T-cell (primary cell): ENCODE measurements at regions not wholly inside any gene's neighbourhood (a gene's known extent, or its start where the extent isn't known, plus 50 kb on each side); places are given as distances from the start of the nearest gene placed in this dataset.
"Not testable (repeated sequence)": the region's sequence is repeated elsewhere in the genome, so short reads cannot be mapped to it uniquely, and the experiment has no call there.

Experiments
- ATAC-seq, 4 experiments: fragments of 200-7000 bp in 3 of 4; fragments of 150-1000 bp in 1 of 4; cut with Tn5 transposase; replicated peaks in 1 of 4; 1 replicate in 3 of 4; 2 replicates in 1 of 4; pipeline ENCODE4 v1.10.0; 2021; ENCODE audit warnings: moderate library complexity in 3 of 4, mild to moderate bottlenecking in 2 of 4, moderate number of reproducible peaks in 1 of 4
- CTCF ChIA-PET, 2 donors: fragments of 300-600 bp; sonication (Branson Sonifier 250); formaldehyde crosslinking; loops; one replicate each; lab custom pipeline; 2022; ENCODE audit warnings: antibody characterized with exemption in 2 of 2; lab: Charles Lee
- POLR2A ChIA-PET, 2 donors: fragments of 300-600 bp; sonication (Branson Sonifier 250); formaldehyde crosslinking; loops; one replicate each; lab custom pipeline; 2022; ENCODE audit warnings: antibody characterized with exemption in 2 of 2; lab: Charles Lee
- DNase-seq, 35 experiments: peaks; one replicate each; pipeline versions ENCODE4 v3.0.0 to v3.0.0-alpha.2; 2013 to 2023
- H3K27ac ChIP-seq: one replicate; pipeline ENCODE4 v1.5.1; 2013; ENCODE audit warnings: low read length
- H3K27me3 ChIP-seq, 2 experiments: replicated peaks in 1 of 2; 1 replicate in 1 of 2; 2 replicates in 1 of 2; pipeline versions ENCODE4 v1.6.1 to v1.7.0; 2013; ENCODE audit warnings: low read length in 1 of 2, mixed read lengths in 1 of 2; ENCODE audit not compliant: control insufficient read depth in 2 of 2, insufficient read depth in 2 of 2; ENCODE audit errors: extremely low read depth in 1 of 2
- H3K36me3 ChIP-seq, 2 donors: 1 replicate in 1 of 2; 2 replicates in 1 of 2; pipeline versions ENCODE4 v1.6.1 to v1.7.0; 2013; ENCODE audit warnings: low read length in 1 of 2; ENCODE audit not compliant: control insufficient read depth in 2 of 2, insufficient read depth in 1 of 2; ENCODE audit errors: extremely low read depth in 1 of 2
- H3K4me1 ChIP-seq, 2 experiments: 1 replicate in 1 of 2; 2 replicates in 1 of 2; pipeline versions ENCODE4 v1.6.1 to v1.7.0; 2013; ENCODE audit warnings: low read length in 2 of 2, mixed read lengths in 1 of 2; ENCODE audit not compliant: insufficient read depth in 2 of 2, control insufficient read depth in 1 of 2; ENCODE audit errors: extremely low read depth in 1 of 2
- H3K4me3 ChIP-seq, 2 donors: 1 replicate in 1 of 2; 2 replicates in 1 of 2; pipeline versions ENCODE4 v1.5.1 to v1.7.0; 2013; ENCODE audit warnings: mild to moderate bottlenecking in 2 of 2, low read length in 1 of 2, moderate library complexity in 1 of 2; ENCODE audit not compliant: control insufficient read depth in 1 of 2; ENCODE audit errors: extremely low read depth in 1 of 2
- H3K9me3 ChIP-seq: 2 replicates; pipeline ENCODE4 v1.7.0; 2013
- H3K27ac Mint-ChIP-seq, 2 donors: one replicate each; pipeline ENCODE4 v1.8.0; 2020 to 2021; ENCODE audit warnings: mild to moderate bottlenecking in 2 of 2, mixed read lengths in 2 of 2
- H3K27me3 Mint-ChIP-seq, 2 donors: one replicate each; pipeline ENCODE4 v1.8.0; 2021 to 2022; ENCODE audit warnings: mixed read lengths in 2 of 2
- H3K36me3 Mint-ChIP-seq: one replicate; pipeline ENCODE4 v1.8.0; 2021; ENCODE audit warnings: mixed read lengths
- H3K4me1 Mint-ChIP-seq, 3 donors: one replicate each; pipeline ENCODE4 v1.8.0; 2020 to 2022; ENCODE audit warnings: mixed read lengths in 3 of 3, mild to moderate bottlenecking in 1 of 3
- H3K4me3 Mint-ChIP-seq, 3 donors: one replicate each; pipeline ENCODE4 v1.8.0; 2020 to 2022; ENCODE audit warnings: mild to moderate bottlenecking in 3 of 3, mixed read lengths in 3 of 3, moderate library complexity in 3 of 3
- H3K9me3 Mint-ChIP-seq, 3 donors: one replicate each; pipeline ENCODE4 v1.8.0; 2020 to 2022; ENCODE audit warnings: mixed read lengths in 3 of 3
- WGBS: methylation state at CpG from one replicate; pipeline ENCODE4 v1.1.5; 2013; ENCODE audit warnings: missing lambda C conversion rate; ENCODE audit not compliant: insufficient coverage; 5-methylcytosine and 5-hydroxymethylcytosine counted together

- Histone ChIP-seq H3K4me1 (no peaks in the 10 kb centered on the region), H3K27me3 (no peaks in the 10 kb centered on the region), H3K36me3 (no peaks in the 10 kb centered on the region), H3K9me3 (no peaks in the 10 kb centered on the region), H3K27ac (no peak overlapping the region), H3K4me3 (no peak overlapping the region)
- WGBS = no CpG with 5 or more reads among the region's 3 CpGs
- Mint-ChIP-seq H3K4me1 (no peaks in the 10 kb centered on the region), H3K27ac (no peak overlapping the region), H3K36me3 (no peaks in the 10 kb centered on the region), H3K27me3 (peaks cover 22 to 29% of the 10 kb centered on the region in 2 donors), H3K9me3 (peaks cover 0 to 10% (median 0%) of the 10 kb centered on the region in 3 donors), H3K4me3 (no peak overlapping the region)
- ChIA-PET CTCF (interaction anchor here in 1 of 2 donors (1.1 kb wide), 1 partner anchor 13 kb away, joined by 3 read pairs; no protein-coding TSS in a partner anchor), POLR2A (no interaction called here)
- DNase-seq = no peak
- no peak for ATAC-seq
Measured at GRCh38 chr6:90687775-90688380, 101.0 kb upstream of the MAP3K7 start.

GRCh38 chr6:90681863-90682262, 95.0 kb upstream of the MAP3K7 start:
- POLR2A ChIA-PET = no interaction called here
- CTCF ChIA-PET = no interaction called here

GRCh38 chr6:90678049-90678779, 91.3 kb upstream of the MAP3K7 start:
- no peak overlapping the region for H3K4me3 ChIP-seq
- H3K27ac Mint-ChIP-seq = no peak overlapping the region
- CTCF ChIA-PET = no interaction called here
- H3K36me3 ChIP-seq = no peaks in the 10 kb centered on the region
- no peaks in the 10 kb centered on the region for H3K27me3 ChIP-seq
- no peaks in the 10 kb centered on the region for H3K9me3 Mint-ChIP-seq
- no peaks in the 10 kb centered on the region for H3K9me3 ChIP-seq
- no peaks in the 10 kb centered on the region for H3K36me3 Mint-ChIP-seq
- peaks cover 18 to 28% of the 10 kb centered on the region in 2 donors for H3K27me3 Mint-ChIP-seq
- WGBS = 79% methylated on average over 8 of the region's 10 CpGs
- H3K4me3 Mint-ChIP-seq = no peak overlapping the region
- ATAC-seq = no peak
- H3K4me1 ChIP-seq = no peaks in the 10 kb centered on the region
- no peak overlapping the region for H3K27ac ChIP-seq
- POLR2A ChIA-PET = no interaction called here
- DNase-seq = no peak
- no peaks in the 10 kb centered on the region for H3K4me1 Mint-ChIP-seq

More at GRCh38 chr6:90681863-90682262, 95.0 kb upstream of the MAP3K7 start:
- 100% methylated on average over 1 of the region's 2 CpGs for WGBS
- Mint-ChIP-seq H3K27me3 (peaks cover 13 to 16% of the 10 kb centered on the region in 2 donors), H3K4me1 (no peaks in the 10 kb centered on the region), H3K36me3 (no peaks in the 10 kb centered on the region), H3K9me3 (no peaks in the 10 kb centered on the region), H3K4me3 (no peak overlapping the region), H3K27ac (no peak overlapping the region)
- H3K36me3 ChIP-seq = no peaks in the 10 kb centered on the region
- no peaks in the 10 kb centered on the region for H3K4me1 ChIP-seq
- ATAC-seq (no peak), DNase-seq (no peak)
- no peaks in the 10 kb centered on the region for H3K9me3 ChIP-seq
- no peak overlapping the region for H3K27ac ChIP-seq
- H3K4me3 ChIP-seq = no peak overlapping the region
- H3K27me3 ChIP-seq = no peaks in the 10 kb centered on the region

- no peaks in the 10 kb centered on the region for H3K9me3 ChIP-seq
- ChIA-PET CTCF (no interaction called here), POLR2A (no interaction called here)
- ATAC-seq = no peak
- H3K27me3 Mint-ChIP-seq = peaks cover 18 to 28% of the 10 kb centered on the region in 2 donors
- no peaks in the 10 kb centered on the region for H3K4me1 Mint-ChIP-seq
- WGBS = no CpG with 5 or more reads among the region's 4 CpGs
- no peak overlapping the region for H3K4me3 Mint-ChIP-seq
- no peak overlapping the region for H3K27ac ChIP-seq
- no peaks in the 10 kb centered on the region for H3K27me3 ChIP-seq
- H3K4me3 ChIP-seq = no peak overlapping the region
- H3K36me3 ChIP-seq = no peaks in the 10 kb centered on the region
- DNase-seq = no peak
- no peaks in the 10 kb centered on the region for H3K9me3 Mint-ChIP-seq
- no peaks in the 10 kb centered on the region for H3K36me3 Mint-ChIP-seq
- H3K27ac Mint-ChIP-seq = no peak overlapping the region
- H3K4me1 ChIP-seq = no peaks in the 10 kb centered on the region
Measured at GRCh38 chr6:90677440-90677839, 90.6 kb upstream of the MAP3K7 start.

GRCh38 chr6:90676516-90677300, 89.8 kb upstream of the MAP3K7 start:
- no peaks in the 10 kb centered on the region for H3K27me3 ChIP-seq
- DNase-seq = no peak
- no peaks in the 10 kb centered on the region for H3K9me3 Mint-ChIP-seq
- WGBS = 62% methylated on average over 4 of the region's 7 CpGs
- no peak overlapping the region for H3K4me3 Mint-ChIP-seq
- POLR2A ChIA-PET = no interaction called here
- H3K36me3 ChIP-seq = no peaks in the 10 kb centered on the region
- CTCF ChIA-PET = no interaction called here
- no peaks in the 10 kb centered on the region for H3K4me1 Mint-ChIP-seq
- H3K9me3 ChIP-seq = no peaks in the 10 kb centered on the region
- ATAC-seq = no peak
- H3K36me3 Mint-ChIP-seq = no peaks in the 10 kb centered on the region
- no peak overlapping the region for H3K27ac Mint-ChIP-seq
- no peak overlapping the region for H3K4me3 ChIP-seq
- H3K27ac ChIP-seq = no peak overlapping the region
- H3K27me3 Mint-ChIP-seq = peaks cover 18 to 28% of the 10 kb centered on the region in 2 donors
- no peaks in the 10 kb centered on the region for H3K4me1 ChIP-seq

GRCh38 chr6:90675107-90675506, 88.2 kb upstream of the MAP3K7 start:
- no CpG with 5 or more reads among the region's 8 CpGs for WGBS
- H3K27me3 ChIP-seq, H3K36me3 ChIP-seq, DNase-seq, CTCF ChIA-PET, H3K9me3 Mint-ChIP-seq, H3K4me1 ChIP-seq, H3K4me3 ChIP-seq, H3K27ac Mint-ChIP-seq, POLR2A ChIA-PET, H3K27ac ChIP-seq, H3K9me3 ChIP-seq, H3K4me1 Mint-ChIP-seq, ATAC-seq, H3K36me3 Mint-ChIP-seq, H3K4me3 Mint-ChIP-seq: not testable (repeated sequence)
- peaks cover 18 to 28% of the 10 kb centered on the region in 2 donors for H3K27me3 Mint-ChIP-seq
